ENCODE measurements at regions not wholly inside any gene's neighbourhood (a gene's known extent, or its start where the extent isn't known, plus 50 kb on each side); places are given as distances from the start of the nearest gene placed in this dataset.

GRCh38 chrX:13469963-13470684 is 99.3 kb upstream of the EGFL6 start:
- no peak overlapping the region for H3T11ph ChIP-seq (ENCODE audit: low read length)
- H3K4ac ChIP-seq (ENCODE audit: low read depth, low read length): no peak overlapping the region
- H3K27ac ChIP-seq (ENCODE audit: insufficient read length, low read depth, low read length): no peak overlapping the region
- Mint-ChIP-seq H3K9me3 (peaks cover 55 to 62% of the 10 kb centered on the region in 2 experiments), H3K4me3 (no peak overlapping the region), H3K27me3 (ENCODE audit: low read depth) (peaks cover 2% of the 10 kb centered on the region; the same call in 1 of the 2 replicates), H3K4me1 (peaks cover 0 to 17% of the 10 kb centered on the region in 2 experiments), H3K27ac (no peak overlapping the region), H3K36me3 (ENCODE audit: insufficient read depth in 1 of 3, low read depth in 3 of 3) (peaks cover 0 to 6% (median 0%) of the 10 kb centered on the region in 3 experiments; a peak in 2 of 7 replicates)
- H2AFZ ChIP-seq (ENCODE audit: low read length): no peak overlapping the region
- no peak overlapping the region for H2BK15ac ChIP-seq (ENCODE audit: low read depth, low read length)
- H3K79me2 ChIP-seq (ENCODE audit: insufficient read depth, low read length): no peaks in the 10 kb centered on the region
- no peak overlapping the region for H2BK120ac ChIP-seq (ENCODE audit: low read depth, low read length, poor library complexity, severe bottlenecking)
- no peak for DNase-seq
- H3K9me3 ChIP-seq (ENCODE audit: control insufficient read depth, low read depth, low read length): no peaks in the 10 kb centered on the region
- no peaks in the 10 kb centered on the region for H4K20me1 ChIP-seq (ENCODE audit: control insufficient read depth, insufficient read depth, insufficient read length)
- H4K91ac ChIP-seq (ENCODE audit: insufficient read length, low read depth, low read length): no peak overlapping the region
- no peaks in the 10 kb centered on the region for H3K27me3 ChIP-seq (ENCODE audit: insufficient read depth, low read length)
- H3K56ac ChIP-seq (ENCODE audit: insufficient read length, low read depth, low read length): no peak overlapping the region
- H2BK12ac ChIP-seq (ENCODE audit: insufficient read length, low read depth, low read length): no peak overlapping the region
- WGBS (ENCODE audit: extremely low coverage, insufficient read length, low lambda C conversion rate): no CpG with 5 or more reads among the region's 4 CpGs
- H3K4me2 ChIP-seq (ENCODE audit: insufficient read depth, insufficient read length, low read length): no peak overlapping the region
- no peak overlapping the region for H3K23ac ChIP-seq (ENCODE audit: insufficient read length, low read depth, low read length)
- no peak overlapping the region for H3K18ac ChIP-seq (ENCODE audit: insufficient read length, low read depth, low read length)
- no peak overlapping the region for H2BK20ac ChIP-seq (ENCODE audit: low read depth, low read length, poor library complexity, severe bottlenecking)
- no peak overlapping the region for H4K5ac ChIP-seq (ENCODE audit: insufficient read length, low read depth, low read length)
- H3K9ac ChIP-seq (ENCODE audit: extremely low read depth, insufficient read length, low read length): no peak overlapping the region
- H3K79me1 ChIP-seq (ENCODE audit: insufficient read depth, low read depth, low read length, poor library complexity, severe bottlenecking): no peaks in the 10 kb centered on the region
- TF ChIP-seq CTCF (conservative IDR thresholded peaks at IDR 0.05): no peak
- H4K8ac ChIP-seq (replicated peaks; ENCODE audit: insufficient read length, low read depth, low read length): no peak overlapping the region
- H3K14ac ChIP-seq (ENCODE audit: insufficient read depth, low read length): no peak overlapping the region
- no peak overlapping the region for H2BK5ac ChIP-seq (ENCODE audit: insufficient read length, low read length)
- no peak overlapping the region for H2AK5ac ChIP-seq (ENCODE audit: insufficient read length, low read length)
- no peaks in the 10 kb centered on the region for H3K23me2 ChIP-seq (ENCODE audit: insufficient read length, low read depth, low read length, poor library complexity, severe bottlenecking)
- H3K4me1 ChIP-seq (ENCODE audit: insufficient read depth, low read length): 0 out of 2 replicates have a peak, but pooled peaks cover 2% of the 10 kb centered on the region

Data from H9 (cell line).